ENCODE measurements at regions not wholly inside any gene's neighbourhood (a gene's known extent, or its start where the extent isn't known, plus 50 kb on each side); places are given as distances from the start of the nearest gene placed in this dataset.
A peak's percentile ranks its signal among the peaks of the same experiment; 100 is the strongest.

DNA sequence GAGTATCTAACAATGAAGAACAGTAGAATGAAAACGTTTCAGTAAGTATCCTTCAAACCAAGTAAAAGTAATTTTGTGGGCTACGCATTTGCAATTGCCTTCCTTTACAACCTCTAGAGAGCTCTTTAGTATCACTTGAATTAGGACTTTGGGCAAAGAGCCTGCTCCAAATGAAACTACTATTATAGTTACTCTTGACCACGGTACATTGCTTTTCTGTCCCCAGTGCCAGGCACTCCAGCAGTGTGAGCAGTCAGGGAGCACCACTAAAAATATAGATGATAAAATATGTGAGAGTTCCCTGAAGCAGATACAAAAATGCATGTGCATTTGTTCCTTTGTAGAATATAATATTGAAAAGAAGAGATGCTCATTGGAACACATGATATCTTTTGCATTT, 450.1 kb upstream of the MANEA start:
- no peak for DNase-seq
- CTCF ChIA-PET = no interaction called here
- H3K4me1 Mint-ChIP-seq (ENCODE audit: low read depth, unreplicated experiment) = no peaks in the 10 kb centered on the region
- no peaks in the 10 kb centered on the region for H3K36me3 Mint-ChIP-seq (ENCODE audit: insufficient read depth, unreplicated experiment)
- intact Hi-C loops (cut with micrococcal nuclease; ENCODE audit: unreplicated experiment) = no loop called here
- no TSS peak for BruUV-seq (replicated peaks)
- H3K9me3 Mint-ChIP-seq (ENCODE audit: low read depth, unreplicated experiment) = no peaks in the 10 kb centered on the region
- TF ChIP-seq, protein P1, sequence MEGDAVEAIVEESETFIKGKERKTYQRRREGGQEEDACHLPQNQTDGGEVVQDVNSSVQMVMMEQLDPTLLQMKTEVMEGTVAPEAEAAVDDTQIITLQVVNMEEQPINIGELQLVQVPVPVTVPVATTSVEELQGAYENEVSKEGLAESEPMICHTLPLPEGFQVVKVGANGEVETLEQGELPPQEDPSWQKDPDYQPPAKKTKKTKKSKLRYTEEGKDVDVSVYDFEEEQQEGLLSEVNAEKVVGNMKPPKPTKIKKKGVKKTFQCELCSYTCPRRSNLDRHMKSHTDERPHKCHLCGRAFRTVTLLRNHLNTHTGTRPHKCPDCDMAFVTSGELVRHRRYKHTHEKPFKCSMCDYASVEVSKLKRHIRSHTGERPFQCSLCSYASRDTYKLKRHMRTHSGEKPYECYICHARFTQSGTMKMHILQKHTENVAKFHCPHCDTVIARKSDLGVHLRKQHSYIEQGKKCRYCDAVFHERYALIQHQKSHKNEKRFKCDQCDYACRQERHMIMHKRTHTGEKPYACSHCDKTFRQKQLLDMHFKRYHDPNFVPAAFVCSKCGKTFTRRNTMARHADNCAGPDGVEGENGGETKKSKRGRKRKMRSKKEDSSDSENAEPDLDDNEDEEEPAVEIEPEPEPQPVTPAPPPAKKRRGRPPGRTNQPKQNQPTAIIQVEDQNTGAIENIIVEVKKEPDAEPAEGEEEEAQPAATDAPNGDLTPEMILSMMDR (IDR thresholded peaks at IDR 0.05; ENCODE audit: unreplicated experiment) = no peak
- no peaks in the 10 kb centered on the region for H3K27me3 Mint-ChIP-seq (ENCODE audit: unreplicated experiment)
- H3K4me3 Mint-ChIP-seq (ENCODE audit: low read depth, unreplicated experiment) = no peak overlapping the region
- H3K27ac Mint-ChIP-seq (ENCODE audit: unreplicated experiment) = no peak overlapping the region

DNA sequence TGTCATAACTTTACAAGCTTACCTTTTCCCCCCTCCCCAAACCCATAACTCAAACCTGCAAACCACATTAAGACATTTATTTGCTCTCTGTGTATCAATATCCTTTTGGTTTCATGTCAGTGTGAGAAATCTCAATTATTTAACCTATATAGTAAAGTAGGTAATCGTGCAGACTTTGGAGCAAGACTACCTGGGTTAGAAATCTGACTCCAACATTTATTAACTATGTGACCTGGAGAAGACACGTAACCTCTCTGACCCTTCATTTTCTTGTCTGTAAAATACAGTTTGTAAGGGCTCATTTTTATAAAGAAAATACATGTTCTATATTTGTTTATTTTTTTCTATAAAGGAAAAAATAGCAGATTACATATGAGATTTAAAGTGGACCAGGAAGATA, 448.9 kb upstream of the MANEA start:
- no TSS peak for BruUV-seq (replicated peaks)
- H3K4me3 Mint-ChIP-seq (ENCODE audit: low read depth, unreplicated experiment) = no peak overlapping the region
- TF ChIP-seq, protein P1 (IDR thresholded peaks at IDR 0.05; ENCODE audit: unreplicated experiment) = no peak
- CTCF ChIA-PET = no interaction called here
- intact Hi-C loops (cut with micrococcal nuclease; ENCODE audit: unreplicated experiment) = no loop called here
- H3K9me3 Mint-ChIP-seq (ENCODE audit: low read depth, unreplicated experiment) = no peaks in the 10 kb centered on the region
- no peak for DNase-seq
- H3K36me3 Mint-ChIP-seq (ENCODE audit: insufficient read depth, unreplicated experiment) = no peaks in the 10 kb centered on the region
- H3K27ac Mint-ChIP-seq (ENCODE audit: unreplicated experiment) = no peak overlapping the region
- no peaks in the 10 kb centered on the region for H3K4me1 Mint-ChIP-seq (ENCODE audit: low read depth, unreplicated experiment)
- H3K27me3 Mint-ChIP-seq (ENCODE audit: unreplicated experiment) = no peaks in the 10 kb centered on the region

DNA sequence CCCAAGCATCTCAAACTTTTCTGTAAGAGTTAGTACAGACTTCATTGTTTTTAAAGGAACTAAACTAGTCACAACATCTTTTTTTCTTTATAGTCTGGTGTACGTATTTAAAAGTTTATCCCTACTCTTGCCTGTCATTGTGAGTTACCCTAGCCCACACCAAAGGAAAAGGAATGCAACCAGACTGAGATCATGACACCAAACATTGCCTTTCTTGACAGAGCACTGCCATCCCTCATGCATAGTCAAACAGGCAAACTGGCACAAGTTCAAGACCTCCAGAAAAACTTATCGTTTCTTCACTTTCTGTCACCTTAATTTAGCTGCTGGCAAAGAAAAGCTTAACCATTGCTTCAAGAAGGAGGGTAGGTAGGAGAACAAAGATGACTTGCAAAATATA, 448.4 kb upstream of the MANEA start:
- Mint-ChIP-seq H3K4me1 (ENCODE audit: low read depth, unreplicated experiment) (no peaks in the 10 kb centered on the region), H3K27me3 (ENCODE audit: unreplicated experiment) (no peaks in the 10 kb centered on the region), H3K9me3 (ENCODE audit: low read depth, unreplicated experiment) (no peaks in the 10 kb centered on the region), H3K27ac (ENCODE audit: unreplicated experiment) (no peak overlapping the region), H3K36me3 (ENCODE audit: insufficient read depth, unreplicated experiment) (no peaks in the 10 kb centered on the region), H3K4me3 (ENCODE audit: low read depth, unreplicated experiment) (no peak overlapping the region)
- no TSS peak for BruUV-seq (replicated peaks)
- DNase-seq = no peak
- CTCF ChIA-PET = no interaction called here
- TF ChIP-seq, protein P1 (IDR thresholded peaks at IDR 0.05; ENCODE audit: unreplicated experiment) = no peak
- intact Hi-C loops (cut with micrococcal nuclease; ENCODE audit: unreplicated experiment) = no loop called here

DNA sequence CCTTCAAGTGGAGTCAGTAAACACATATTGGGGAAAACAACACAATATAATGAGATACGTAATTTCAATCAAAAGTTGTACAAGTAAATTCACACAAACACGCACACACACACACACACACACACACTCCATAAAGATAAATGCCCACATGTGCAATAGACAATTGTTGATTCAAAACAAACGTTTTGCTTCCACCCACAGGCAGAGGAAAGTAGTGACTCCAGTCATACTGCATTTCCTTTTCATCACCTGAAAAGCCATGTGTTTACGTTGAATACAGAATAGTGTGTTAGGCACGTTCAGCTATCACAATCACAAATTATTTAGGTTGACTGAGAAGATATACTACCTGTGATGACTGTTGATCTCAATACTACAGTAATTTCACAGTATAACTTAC, 443.8 kb upstream of the MANEA start:
- Mint-ChIP-seq H3K27me3 (ENCODE audit: unreplicated experiment) (no peaks in the 10 kb centered on the region), H3K36me3 (ENCODE audit: insufficient read depth, unreplicated experiment) (no peaks in the 10 kb centered on the region), H3K4me3 (ENCODE audit: low read depth, unreplicated experiment) (no peak overlapping the region), H3K9me3 (ENCODE audit: low read depth, unreplicated experiment) (no peaks in the 10 kb centered on the region), H3K4me1 (ENCODE audit: low read depth, unreplicated experiment) (no peaks in the 10 kb centered on the region), H3K27ac (ENCODE audit: unreplicated experiment) (no peak overlapping the region)
- CTCF ChIA-PET = no interaction called here
- TF ChIP-seq, protein P1 (IDR thresholded peaks at IDR 0.05; ENCODE audit: unreplicated experiment) = no peak
- peak; percentile 14 for DNase-seq
- intact Hi-C loops (cut with micrococcal nuclease; ENCODE audit: unreplicated experiment) = no loop called here
- BruUV-seq (replicated peaks) = no TSS peak

DNA sequence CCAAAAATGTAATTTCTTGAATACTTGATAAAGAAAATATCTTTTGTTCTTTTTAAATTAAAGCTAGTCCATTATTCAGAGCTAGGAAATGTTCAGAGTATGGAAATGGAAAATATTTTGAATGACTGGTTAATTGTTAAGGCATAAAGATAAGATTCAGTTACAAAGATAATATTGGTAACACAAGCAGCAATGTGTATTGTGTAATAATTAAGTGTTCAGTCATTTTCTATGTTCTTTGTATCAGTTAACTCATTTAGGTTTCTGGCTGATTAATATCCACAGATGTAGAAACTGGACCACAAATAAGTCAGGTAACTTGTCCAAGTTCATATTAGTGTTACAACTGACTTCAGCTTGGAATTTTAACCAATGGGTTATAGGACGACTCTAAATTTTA, 442.2 kb upstream of the MANEA start:
- no peaks in the 10 kb centered on the region for H3K9me3 Mint-ChIP-seq (ENCODE audit: low read depth, unreplicated experiment)
- H3K4me3 Mint-ChIP-seq (ENCODE audit: low read depth, unreplicated experiment) = no peak overlapping the region
- intact Hi-C loops (cut with micrococcal nuclease; ENCODE audit: unreplicated experiment) = no loop called here
- CTCF ChIA-PET = no interaction called here
- H3K27ac Mint-ChIP-seq (ENCODE audit: unreplicated experiment) = no peak overlapping the region
- BruUV-seq (replicated peaks) = no TSS peak
- H3K27me3 Mint-ChIP-seq (ENCODE audit: unreplicated experiment) = no peaks in the 10 kb centered on the region
- TF ChIP-seq, protein P1 (IDR thresholded peaks at IDR 0.05; ENCODE audit: unreplicated experiment) = no peak
- peaks cover 1% of the 10 kb centered on the region for H3K4me1 Mint-ChIP-seq (ENCODE audit: low read depth, unreplicated experiment)
- DNase-seq = no peak
- H3K36me3 Mint-ChIP-seq (ENCODE audit: insufficient read depth, unreplicated experiment) = no peaks in the 10 kb centered on the region

All from Calu3 (cell line).